ENCODE measurements at regions not wholly inside any gene's neighbourhood (a gene's known extent, or its start where the extent isn't known, plus 50 kb on each side); places are given as distances from the start of the nearest gene placed in this dataset.
"Not testable (repeated sequence)": the region's sequence is repeated elsewhere in the genome, so short reads cannot be mapped to it uniquely, and the experiment has no call there.

DNA sequence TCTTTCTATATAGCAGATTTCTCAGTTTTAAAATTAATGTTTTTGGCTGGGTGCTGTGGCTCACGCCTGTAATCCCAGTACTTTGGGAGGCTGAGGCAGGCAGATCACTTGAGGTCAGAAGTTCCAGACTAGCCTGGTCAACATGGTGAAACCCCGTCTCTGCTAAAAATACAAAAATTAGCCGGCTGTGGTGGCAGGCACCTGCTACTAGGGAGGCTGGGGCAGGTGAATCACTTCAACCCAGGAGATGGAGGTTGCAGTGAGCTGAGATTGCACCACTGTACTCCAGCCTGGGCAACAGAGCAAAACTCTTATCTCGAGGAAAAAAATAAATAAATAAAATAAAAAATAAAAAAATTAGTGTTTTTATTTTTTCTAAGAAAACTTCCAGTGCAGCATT lies 127.5 kb upstream of the CACNA2D1 start:
- DNase-seq (ENCODE audit: low read depth, low spot score); H3K27ac ChIP-seq: not testable (repeated sequence)

DNA sequence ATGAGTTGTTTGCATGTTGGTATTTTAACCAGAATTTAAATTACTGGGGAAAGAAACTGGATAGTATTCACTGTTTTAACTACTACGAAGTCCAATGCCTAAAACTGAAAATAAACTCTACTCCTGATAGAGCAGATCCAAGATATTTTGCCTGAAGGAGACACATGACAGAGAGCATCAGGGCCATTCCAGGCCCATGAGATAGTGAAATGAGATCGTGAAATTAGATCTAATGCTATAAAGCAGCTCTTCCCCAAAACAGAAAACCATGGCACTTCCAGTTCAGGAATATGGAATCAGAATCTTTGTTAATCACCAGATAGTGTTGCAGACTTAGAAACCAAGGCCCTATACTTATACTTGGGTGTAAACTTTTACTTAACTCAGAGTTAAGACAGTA lies 124.3 kb upstream of the CACNA2D1 start:
- DNase-seq (ENCODE audit: low read depth, low spot score): no peak
- no peak overlapping the region for H3K27ac ChIP-seq

DNA sequence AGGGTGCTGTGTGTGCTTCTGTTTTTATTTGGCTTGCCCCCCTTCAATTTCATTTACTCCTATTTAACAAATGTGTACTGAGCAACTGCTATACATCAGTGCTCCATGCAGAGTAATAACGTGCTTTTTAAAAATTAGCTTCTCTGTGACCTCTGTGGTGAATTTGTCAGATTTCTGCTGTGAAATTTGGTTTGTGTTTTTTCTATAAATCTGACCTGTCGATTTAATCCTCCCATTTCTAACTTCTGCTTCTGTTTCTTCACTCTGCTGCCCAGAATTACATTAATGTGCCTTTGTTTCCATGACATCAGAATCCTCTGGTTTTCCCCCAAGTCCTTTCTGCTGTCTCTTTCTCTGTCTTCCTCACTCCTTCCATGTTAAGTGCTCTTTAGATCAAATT lies 123.8 kb upstream of the CACNA2D1 start:
- H3K27ac ChIP-seq: no peak overlapping the region
- no peak for DNase-seq (ENCODE audit: low read depth, low spot score)

DNA sequence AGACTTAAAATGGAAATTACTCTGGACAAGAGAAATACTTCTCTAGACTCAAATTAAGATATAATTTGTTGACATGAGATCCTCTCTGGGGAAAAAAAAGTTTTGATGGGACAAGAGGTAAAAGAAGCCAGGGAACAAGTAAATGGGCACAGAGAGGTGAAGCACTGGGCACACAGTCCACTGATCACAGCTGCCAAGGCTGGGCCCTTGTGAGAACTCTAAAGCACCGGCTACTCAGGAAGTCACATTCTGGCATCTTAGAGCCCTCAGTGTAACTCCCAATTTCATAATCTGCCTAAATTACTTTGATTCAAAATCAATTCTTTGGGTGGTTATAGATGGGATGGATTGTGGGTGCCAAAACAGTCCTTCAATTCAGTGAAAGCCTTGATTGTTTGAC lies 123.2 kb upstream of the CACNA2D1 start:
- no peak overlapping the region for H3K27ac ChIP-seq
- no peak for DNase-seq (ENCODE audit: low read depth, low spot score)

DNA sequence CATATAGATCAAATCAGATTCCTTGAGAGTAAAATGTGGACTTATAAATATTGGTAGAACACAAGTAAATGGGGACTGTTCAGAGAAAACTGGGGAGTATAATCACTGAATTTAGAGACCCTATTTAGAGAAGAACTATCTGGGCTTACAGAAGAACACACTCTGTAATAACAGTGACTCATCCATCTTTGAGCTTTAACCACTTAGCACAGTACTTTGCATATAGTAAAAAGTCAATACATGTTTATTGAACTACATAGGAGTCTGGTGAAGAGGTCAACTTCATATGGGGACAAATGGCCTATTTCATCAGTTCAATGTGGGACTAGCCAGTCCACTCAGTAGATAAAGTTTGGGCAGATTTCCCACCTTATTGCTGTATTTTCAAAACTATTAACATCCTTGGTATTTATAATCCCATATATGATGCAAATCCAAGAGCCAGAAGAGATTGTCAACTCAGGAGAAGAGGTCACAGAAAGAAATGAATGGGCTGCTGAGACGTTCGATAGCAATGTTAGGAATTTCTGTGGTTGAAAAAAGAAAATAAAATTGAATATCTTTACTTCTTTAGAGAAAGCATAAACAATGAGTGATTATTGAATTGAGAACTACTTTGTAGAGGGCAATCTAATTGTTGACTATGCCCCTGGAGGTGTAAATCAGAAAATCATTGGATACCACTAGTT lies 119.3 kb upstream of the CACNA2D1 start:
- no peak for DNase-seq (ENCODE audit: low read depth, low spot score)
- no peak overlapping the region for H3K27ac ChIP-seq

DNA sequence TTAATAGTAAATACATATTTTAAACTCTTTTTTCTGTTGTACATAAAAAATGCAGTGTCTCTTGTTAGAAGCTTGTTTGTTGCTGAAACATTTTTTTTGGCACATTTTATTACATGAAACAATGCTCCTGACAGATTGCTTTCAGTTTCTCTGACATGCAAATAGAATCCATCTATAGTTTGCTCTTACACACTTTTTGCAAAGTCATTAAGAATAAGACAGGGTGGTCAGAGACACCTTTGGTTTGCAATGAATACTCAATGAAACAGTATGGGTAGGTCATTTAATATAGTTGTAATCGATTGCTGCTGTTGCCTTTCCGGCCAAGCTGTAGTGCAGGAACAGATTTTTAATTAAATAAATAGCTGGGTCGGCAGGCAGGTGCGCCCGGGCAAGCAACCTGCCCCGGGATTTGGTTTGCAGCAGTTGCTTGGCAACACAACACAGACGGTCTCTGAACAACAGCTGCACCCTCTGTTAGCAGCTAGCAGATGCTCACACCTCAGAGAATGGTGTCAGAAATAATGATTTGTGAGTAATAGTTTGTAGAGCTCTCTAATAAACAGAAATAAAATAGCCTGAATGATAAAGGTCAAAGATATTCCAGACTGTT lies 115.7 kb upstream of the CACNA2D1 start:
- no peak for DNase-seq (ENCODE audit: low read depth, low spot score)
- no peak overlapping the region for H3K27ac ChIP-seq

DNA sequence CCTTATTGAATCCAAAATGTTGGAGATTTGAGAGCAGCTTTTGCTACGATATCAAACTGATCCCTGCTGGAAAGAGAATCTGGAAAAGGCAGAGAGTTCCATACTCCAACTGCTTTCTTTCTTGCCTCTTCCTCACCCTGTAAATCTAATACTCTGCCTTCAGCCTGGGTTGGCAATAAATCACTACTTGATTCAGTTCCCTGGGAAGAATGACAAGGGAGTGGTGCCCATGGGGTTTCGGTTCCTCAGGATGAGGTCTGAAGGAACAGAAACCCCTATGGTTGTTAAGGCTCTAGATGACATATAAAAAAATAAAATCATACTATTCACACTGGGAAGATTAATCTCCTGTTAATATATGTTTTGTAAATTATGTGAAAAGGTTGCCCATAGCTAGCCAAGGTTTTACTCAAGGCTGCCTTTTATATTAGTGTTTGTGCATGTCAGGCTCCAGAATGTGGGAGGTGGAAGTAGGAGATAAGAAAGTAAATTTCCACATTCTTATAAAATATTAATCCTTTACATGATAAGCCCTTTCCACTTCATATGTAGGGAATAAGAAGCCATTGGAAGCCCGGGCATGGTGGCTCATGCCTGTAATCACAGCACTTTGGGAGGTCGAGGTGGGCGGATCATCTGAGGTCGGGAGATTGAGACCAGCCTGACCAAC lies 106.2 kb upstream of the CACNA2D1 start:
- DNase-seq (ENCODE audit: low read depth, low spot score): no peak

DNA sequence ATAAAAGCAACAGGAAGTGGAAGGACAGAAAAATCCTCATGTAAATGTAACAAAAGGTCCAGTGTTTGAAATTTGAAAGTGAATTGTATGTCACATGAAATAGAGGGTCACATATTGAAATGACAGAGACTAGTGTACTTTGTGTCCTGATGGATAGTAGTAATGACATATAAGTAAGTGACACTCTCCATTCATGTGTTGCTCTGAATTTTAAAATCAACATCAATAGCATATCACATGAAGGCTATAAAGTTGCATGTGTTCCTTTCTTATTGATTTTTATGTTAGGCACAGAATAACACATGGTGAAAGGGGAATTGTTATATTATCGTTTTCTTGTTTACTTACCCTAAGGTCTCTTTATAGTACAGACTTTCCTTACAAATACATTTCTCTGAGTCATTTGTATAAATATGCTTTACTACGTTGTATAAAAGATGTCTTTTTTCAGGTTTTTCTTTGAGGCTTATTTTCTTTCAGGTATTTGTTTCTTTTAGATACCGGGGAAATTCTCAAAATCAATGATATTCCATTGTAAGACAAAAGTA lies 104.6 kb upstream of the CACNA2D1 start:
- no peak overlapping the region for H3K27ac ChIP-seq
- no peak for DNase-seq (ENCODE audit: low read depth, low spot score)

More for the DNA sequence above, 106.2 kb upstream of the CACNA2D1 start:
- H3K27ac ChIP-seq: no peak overlapping the region

DNA sequence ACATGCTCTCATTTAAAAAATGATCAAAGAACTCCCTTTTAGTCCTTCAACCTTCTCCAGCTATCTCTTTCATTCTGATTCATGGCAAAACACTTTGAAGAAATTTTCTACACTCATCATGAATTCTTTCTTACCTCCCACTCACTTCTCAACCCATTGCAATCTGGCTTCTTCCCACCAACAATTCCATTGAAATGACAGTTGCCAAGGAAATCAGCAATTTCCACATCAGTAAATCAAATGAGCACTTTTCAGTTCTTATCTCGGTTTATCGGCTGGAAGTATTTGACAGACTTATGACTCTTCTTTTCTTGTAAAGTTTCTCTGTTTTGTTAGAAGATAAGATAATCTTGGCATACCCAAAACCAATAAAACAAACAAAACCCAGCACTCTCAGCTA lies 99.1 kb upstream of the CACNA2D1 start:
- DNase-seq (ENCODE audit: low read depth, low spot score): peak; percentile 8
- no peak overlapping the region for H3K27ac ChIP-seq

DNA sequence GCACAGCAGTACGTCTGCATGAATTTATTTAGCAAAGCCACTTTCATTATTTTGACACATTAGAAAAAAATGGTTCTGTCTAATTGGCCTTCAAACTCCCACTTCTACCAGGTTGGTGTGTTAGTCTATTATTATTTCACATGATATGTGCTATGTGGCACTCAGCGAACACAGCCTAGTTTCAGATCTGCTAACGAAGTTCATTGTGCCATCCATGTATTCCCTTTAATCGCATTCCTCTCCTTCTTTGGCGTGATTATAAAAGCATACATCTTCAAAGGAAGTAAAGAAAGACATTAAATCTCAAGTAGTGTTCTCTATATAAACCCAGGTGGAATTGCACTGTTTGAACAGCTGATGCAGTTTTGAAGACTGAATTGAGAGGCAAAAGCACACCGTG lies 96.4 kb upstream of the CACNA2D1 start:
- DNase-seq (ENCODE audit: low read depth, low spot score): no peak
- H3K27ac ChIP-seq: no peak overlapping the region

DNA sequence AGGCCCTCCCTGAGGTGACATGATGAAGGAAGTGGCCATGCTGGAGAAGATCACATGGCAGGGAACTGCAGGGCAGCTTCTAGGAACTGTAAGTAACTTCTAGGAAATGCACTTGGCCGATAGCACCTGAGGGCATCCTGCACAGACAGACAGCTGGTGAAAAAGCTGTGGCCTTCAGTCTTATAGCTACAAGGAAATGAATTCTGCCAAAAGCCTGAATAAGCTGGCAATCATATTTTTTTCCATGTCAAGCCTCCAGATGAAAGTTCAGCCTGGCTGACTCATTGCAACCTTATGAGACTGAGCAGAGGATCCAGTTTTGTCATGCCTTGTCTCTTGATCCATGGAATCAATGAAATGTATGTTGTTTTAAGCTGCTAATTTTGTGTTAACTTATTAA lies 91.1 kb upstream of the CACNA2D1 start:
- peak; percentile 78 for DNase-seq (ENCODE audit: low read depth, low spot score)
- peak overlapping the region; percentile 11 for H3K27ac ChIP-seq

DNA sequence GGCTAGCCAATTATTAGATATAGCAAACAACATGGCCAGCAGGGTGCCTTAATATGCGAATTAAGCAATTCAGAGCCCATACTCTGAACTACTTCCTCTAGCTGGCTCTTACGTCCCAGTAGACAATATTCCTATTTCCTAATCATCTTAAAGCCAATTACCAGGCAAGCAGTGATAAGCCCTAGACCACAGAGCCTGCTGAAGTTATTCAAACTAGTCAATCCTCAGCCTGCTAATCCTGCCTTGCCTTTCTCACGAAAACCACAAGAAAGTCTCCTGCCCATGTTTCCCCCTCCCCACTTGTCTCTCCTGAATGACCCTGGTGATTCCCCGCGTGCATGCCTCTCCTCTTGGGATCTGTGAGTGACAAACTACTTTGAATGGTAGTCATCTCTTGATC lies 86.8 kb upstream of the CACNA2D1 start:
- no peak for DNase-seq (ENCODE audit: low read depth, low spot score)
- no peak overlapping the region for H3K27ac ChIP-seq

DNA sequence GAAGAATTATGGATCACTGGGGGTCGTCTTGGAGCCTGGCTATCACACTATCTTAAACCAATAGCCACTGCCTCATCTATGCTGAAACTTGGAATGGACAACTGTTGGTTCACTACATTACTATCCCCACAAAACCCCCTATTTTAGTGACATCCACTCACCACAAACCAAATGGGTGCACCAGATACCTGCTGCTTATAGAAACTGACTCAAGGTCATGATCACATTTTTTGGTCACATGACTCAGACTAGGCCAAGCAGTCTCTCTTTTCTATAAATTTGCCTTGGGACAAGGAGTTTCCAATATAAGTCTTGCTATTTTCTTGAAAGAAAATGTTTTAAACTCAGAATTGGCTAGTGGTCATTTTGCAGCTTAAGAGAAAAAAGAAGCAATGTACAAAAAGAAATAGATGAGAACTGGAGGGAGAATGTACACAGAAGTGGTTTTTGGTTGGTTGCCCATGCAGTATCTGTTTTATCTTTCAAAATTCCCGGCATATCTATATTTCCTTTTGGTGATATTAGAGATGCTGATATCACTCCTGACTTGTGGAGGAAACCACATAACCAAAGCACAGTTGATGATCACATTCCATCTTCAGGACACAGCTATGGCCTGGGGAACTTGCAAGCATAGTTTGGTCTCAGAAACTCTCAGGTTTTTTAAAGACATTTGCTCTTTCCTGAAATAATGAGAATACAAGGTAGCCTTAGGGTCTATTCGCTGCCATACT lies 85.2 kb upstream of the CACNA2D1 start:
- H3K27ac ChIP-seq: no peak overlapping the region
- DNase-seq (ENCODE audit: low read depth, low spot score): no peak

DNA sequence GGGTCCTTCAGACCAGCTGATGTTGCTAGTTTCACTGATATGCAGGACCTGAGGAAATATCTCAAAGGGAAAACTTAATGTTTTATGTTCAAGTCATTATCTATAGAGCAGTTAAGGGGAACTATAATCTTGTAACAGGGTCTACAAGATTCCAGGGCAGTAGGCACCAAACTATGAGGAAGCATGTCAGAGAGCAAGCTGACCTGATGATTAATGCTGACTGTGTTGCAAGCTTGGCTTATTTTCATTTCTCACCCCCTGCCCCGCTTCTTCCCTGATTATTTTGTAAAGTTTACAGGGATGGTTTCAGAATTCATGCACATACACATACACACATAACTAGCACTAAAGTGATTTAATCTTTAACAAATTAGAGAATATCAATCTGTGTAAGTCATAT lies 84.3 kb upstream of the CACNA2D1 start:
- no peak overlapping the region for H3K27ac ChIP-seq
- peak; percentile 26 for DNase-seq (ENCODE audit: low read depth, low spot score)

DNA sequence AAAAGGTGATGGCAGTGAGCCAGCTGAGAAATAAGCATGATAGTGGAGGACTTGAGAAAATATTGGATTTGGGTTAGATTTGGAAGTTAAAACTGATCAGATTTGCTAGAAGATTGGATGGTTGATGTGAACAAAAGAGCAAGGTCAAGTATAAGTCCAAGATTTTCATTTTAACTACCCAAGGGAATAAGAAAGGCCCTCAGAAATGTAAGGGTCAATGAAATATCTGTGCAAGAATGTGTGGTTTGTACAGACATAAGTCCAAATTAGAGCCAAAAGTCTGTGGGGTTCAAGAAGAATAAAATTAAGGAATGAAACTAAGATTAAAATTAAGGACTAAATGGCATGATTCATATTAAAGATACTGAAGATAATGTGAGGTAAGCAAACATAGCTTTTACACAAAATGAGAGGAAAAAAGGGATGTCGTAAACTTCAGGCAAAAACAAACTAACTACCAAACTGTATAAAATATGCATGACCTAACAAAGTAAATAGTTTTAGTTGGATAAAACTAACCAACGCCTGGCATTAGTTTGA lies 78.4 kb upstream of the CACNA2D1 start:
- no peak for DNase-seq (ENCODE audit: low read depth, low spot score)
- H3K27ac ChIP-seq: no peak overlapping the region

DNA sequence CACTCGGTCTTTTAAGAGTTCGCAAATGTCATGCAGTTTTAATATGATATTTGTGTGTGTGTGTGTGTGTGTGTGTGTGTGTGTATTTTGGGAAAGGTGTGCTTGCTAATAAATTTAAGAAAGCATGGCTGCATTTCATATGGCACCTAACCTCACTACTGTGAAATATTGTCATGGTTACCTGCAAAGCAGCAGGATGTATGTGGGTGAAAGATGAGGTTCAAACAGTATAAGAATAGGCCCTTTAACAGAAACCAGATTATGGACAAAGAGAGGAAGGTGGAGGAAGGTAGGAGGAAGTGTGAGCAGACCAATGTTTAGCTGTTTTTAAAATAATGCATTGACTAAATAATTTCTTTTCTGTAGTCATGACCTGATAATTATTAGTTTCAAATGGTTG lies 73.5 kb upstream of the CACNA2D1 start:
- no peak for DNase-seq (ENCODE audit: low read depth, low spot score)

DNA sequence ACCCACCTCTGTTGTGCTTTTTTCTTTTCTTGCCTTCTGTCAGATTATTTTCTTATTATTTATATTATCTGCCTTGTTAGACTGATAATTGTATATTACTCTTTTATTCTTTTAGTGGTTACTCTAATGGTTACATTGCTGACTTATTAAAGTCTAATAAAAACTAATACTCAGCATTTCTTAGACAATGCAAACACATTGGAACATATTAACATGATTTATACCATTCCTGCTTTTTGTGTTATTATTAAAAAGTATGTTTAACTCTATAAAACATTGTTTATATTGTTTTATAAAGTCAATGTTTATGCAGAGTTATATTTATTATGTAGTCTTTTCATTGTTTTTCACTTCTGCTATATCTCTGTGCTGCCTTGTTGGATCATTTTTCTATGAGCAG lies 68.0 kb upstream of the CACNA2D1 start:
- no peak for DNase-seq (ENCODE audit: low read depth, low spot score)
- H3K27ac ChIP-seq: no peak overlapping the region

More for the DNA sequence above, 73.5 kb upstream of the CACNA2D1 start:
- H3K27ac ChIP-seq: no peak overlapping the region

DNA sequence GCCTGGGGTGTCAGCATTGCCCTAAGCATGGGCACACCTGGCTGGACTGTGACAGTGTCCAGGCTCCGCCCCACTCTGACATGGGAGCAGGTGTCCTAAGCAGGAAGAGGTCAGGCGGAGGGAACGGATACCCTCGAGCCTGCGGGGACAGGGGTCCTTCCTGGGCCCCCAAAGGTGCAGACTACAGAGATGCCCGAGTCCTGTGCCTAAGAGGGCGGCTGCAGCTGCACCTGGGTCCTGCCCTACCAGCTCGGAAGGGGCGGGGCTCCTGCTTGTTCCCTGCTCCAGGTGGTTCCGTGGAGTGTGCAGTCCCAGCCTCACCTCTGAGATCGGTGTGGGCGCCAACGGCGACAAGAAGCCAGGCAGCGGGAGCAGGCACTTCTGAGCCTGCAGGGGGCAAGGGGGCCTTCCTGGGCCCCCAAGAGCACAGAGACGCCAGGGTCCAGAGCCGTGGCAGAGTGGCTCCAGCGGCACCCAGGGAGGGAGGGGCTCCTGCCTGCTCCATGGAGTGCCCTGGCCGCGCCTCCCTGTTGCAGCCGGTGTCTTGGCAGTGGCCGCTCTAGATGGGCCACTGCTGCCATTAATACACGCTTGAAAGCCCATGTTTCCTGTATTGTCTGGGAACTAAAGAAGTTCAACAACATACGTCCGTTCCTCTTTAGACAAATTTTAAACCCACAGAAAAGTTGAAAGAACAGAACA lies 64.5 kb upstream of the CACNA2D1 start:
- no peak for DNase-seq (ENCODE audit: low read depth, low spot score)

DNA sequence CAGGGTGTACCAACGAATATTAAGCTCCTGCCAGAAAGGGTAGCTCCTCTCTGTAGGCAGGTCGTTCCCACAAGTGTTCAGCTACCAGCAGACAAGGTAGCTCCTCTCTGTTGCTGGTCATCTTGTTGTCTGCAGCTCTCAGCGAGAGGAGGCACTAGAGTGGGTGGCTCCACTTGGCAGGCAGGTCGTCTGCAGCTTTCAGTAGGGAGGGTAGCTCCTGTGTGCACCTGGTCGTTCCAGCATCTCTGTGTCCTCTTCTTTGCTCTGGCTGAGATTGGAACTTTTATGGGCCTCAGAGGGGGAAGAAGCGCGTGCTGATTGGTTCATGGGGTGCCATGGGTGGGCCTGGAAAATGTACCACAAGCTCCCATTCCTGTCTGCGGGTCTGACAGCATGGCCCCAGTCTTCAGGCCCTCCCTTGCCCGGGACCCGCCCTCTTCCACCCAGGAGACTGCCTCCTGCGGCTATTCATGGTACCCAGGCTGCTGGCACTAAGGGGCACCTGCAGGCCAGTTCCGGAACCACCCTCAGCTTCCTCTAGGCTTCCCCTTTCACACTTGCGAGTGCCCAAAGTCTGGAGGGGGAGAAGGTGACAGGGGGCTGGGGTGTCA lies 63.9 kb upstream of the CACNA2D1 start:
- no peak for DNase-seq (ENCODE audit: low read depth, low spot score)
- no peak overlapping the region for H3K27ac ChIP-seq

More for the DNA sequence above, 64.5 kb upstream of the CACNA2D1 start:
- no peak overlapping the region for H3K27ac ChIP-seq

Measured in epithelial cell of prostate (primary cell).